Esophagus muscularis mucosa (tissue), 4 donors: ENCODE measurements at regions not wholly inside any gene's neighbourhood (a gene's known extent, or its start where the extent isn't known, plus 50 kb on each side); places are given as distances from the start of the nearest gene placed in this dataset.

ENCODE experiments used
- DNase-seq: peaks from one replicate; pipeline ENCODE4 v3.0.0-alpha.2; 2017; ENCODE audit errors: extremely low spot score
- H3K27ac ChIP-seq, 4 donors: fragments of 200-600 bp; sonication (generic); replicated peaks in 1 of 4; 1 replicate in 3 of 4; 2 replicates in 1 of 4; pipeline ENCODE4 v1.5.1; 2016 to 2019; ENCODE audit warnings: mild to moderate bottlenecking in 1 of 4
- H3K27me3 ChIP-seq, 4 donors: fragments of 200-600 bp; sonication (generic); one replicate each; pipeline versions ENCODE4 v1.5.1 to v1.6.0; 2016 to 2019
- H3K36me3 ChIP-seq, 4 donors: fragments of 200-600 bp; sonication (generic); one replicate each; pipeline ENCODE4 v1.5.1; 2016 to 2019
- H3K4me1 ChIP-seq, 4 donors: fragments of 200-600 bp; sonication (generic); one replicate each; pipeline ENCODE4 v1.5.1; 2016 to 2019
- H3K4me3 ChIP-seq, 4 donors: fragments of 200-600 bp; sonication (generic); 1 replicate in 2 of 4; 2 replicates in 2 of 4; pipeline ENCODE4 v1.5.1; 2016 to 2019; ENCODE audit warnings: mild to moderate bottlenecking in 4 of 4, moderate library complexity in 1 of 4
- H3K9me3 ChIP-seq, 4 donors: fragments of 200-600 bp; sonication (generic); 1 replicate in 3 of 4; 2 replicates in 1 of 4; pipeline ENCODE4 v1.5.1; 2016 to 2019
- EP300 ChIP-seq: sonication (generic); formaldehyde crosslinking; IDR thresholded peaks from one replicate; pipeline ENCODE4 v1.6.1; 2017; ENCODE audit warnings: antibody characterized with exemption
- POLR2A ChIP-seq: fragments of 450-650 bp; IDR thresholded peaks from one replicate; pipeline ENCODE4 v1.6.1; 2017; ENCODE audit warnings: antibody characterized with exemption, moderate library complexity, mild to moderate bottlenecking, low read depth
- POLR2AphosphoS5 ChIP-seq, 2 donors: sonication (generic); formaldehyde crosslinking; IDR thresholded peaks; one replicate each; pipeline ENCODE4 v1.6.1; 2017; ENCODE audit warnings: antibody characterized with exemption in 2 of 2
- WGBS: methylation state at CpG from one replicate; pipeline ENCODE4 v1.1.5; 2018; 5-methylcytosine and 5-hydroxymethylcytosine counted together
- intact Hi-C: fragments of 100-400 bp; cut with DNase I; formaldehyde crosslinking; loops from one replicate; pipeline ENCODE4 v1.15.1; 2023
- small RNA-seq, 3 donors: library from RNA; depleted of rRNA; stranded (forward); fragments of <200 nt; gene quantifications; one replicate each; pipeline ENCODE3, GENCODE V24; 2016
- TF ChIP-seq, protein P1 (sequence below), 3 experiments: fragments of 200-600 bp in 2 of 3; fragments of 450-650 bp in 1 of 3; sonication (generic) in 2 of 3; IDR thresholded peaks; one replicate each; pipeline ENCODE4 v1.5.1; 2017 to 2019; ENCODE audit warnings: antibody characterized with exemption in 3 of 3, mild to moderate bottlenecking in 2 of 3, moderate library complexity in 1 of 3

DNA sequence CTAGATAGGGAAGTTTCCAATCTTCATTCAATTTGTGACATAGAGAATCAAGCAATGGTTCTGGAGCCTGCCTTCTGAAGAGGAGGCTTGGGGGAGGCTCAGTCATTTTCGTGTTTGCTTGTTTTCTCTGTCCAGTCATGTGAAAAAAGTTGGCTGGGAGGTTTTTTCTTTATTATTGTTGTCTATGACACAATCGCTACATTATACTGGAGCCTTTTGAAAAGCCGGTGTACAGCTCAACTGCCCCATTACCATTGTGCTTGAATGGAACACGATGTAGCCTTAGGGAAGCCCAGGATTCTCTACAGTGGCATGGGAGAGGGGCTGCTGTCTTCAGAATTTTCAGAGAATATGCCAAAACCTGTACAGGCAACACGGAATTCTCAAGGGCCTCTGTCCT, 57.9 kb upstream of the NCAM1 start:
- Histone ChIP-seq H3K36me3 (no peaks in the 10 kb centered on the region), H3K9me3 (no peaks in the 10 kb centered on the region), H3K4me3 (no peak overlapping the region), H3K4me1 (peaks cover 0 to 16% (median 12%) of the 10 kb centered on the region in 4 donors), H3K27ac (no peak overlapping the region), H3K27me3 (no peaks in the 10 kb centered on the region)
- DNase-seq: no peak
- intact Hi-C loops: no loop called here
- 70% methylated on average over 5 of the region's 5 CpGs for WGBS
- TF ChIP-seq EP300: no peak
- no peak for TF ChIP-seq POLR2A
- TF ChIP-seq, protein P1, sequence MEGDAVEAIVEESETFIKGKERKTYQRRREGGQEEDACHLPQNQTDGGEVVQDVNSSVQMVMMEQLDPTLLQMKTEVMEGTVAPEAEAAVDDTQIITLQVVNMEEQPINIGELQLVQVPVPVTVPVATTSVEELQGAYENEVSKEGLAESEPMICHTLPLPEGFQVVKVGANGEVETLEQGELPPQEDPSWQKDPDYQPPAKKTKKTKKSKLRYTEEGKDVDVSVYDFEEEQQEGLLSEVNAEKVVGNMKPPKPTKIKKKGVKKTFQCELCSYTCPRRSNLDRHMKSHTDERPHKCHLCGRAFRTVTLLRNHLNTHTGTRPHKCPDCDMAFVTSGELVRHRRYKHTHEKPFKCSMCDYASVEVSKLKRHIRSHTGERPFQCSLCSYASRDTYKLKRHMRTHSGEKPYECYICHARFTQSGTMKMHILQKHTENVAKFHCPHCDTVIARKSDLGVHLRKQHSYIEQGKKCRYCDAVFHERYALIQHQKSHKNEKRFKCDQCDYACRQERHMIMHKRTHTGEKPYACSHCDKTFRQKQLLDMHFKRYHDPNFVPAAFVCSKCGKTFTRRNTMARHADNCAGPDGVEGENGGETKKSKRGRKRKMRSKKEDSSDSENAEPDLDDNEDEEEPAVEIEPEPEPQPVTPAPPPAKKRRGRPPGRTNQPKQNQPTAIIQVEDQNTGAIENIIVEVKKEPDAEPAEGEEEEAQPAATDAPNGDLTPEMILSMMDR (IDR thresholded peaks at IDR 0.05): no peak
- TF ChIP-seq POLR2AphosphoS5 (IDR thresholded peaks at IDR 0.05): no peak

DNA sequence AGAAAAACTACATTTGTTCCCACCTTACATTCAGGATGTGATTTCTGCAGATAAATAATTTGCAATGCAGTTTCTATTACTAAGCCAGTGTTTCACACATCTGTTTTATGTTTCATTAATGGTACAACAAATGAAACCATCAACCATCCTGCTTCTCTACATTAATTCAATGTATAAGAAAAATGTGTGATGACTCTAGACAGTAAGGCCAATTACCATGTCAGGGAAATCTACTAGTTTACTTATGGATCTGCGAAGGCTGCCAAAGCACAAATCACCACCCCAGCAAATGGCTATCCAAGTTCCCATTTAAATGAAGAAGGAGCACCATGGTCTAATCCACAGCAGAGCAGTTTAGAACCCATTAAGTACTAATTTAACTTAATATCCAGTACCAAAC, 50.1 kb upstream of the NCAM1 start:
- TF ChIP-seq EP300: no peak
- TF ChIP-seq POLR2A: no peak
- TF ChIP-seq, protein P1 (IDR thresholded peaks at IDR 0.05): no peak
- no peak for TF ChIP-seq POLR2AphosphoS5 (IDR thresholded peaks at IDR 0.05)
- Histone ChIP-seq H3K27ac (no peak overlapping the region), H3K27me3 (no peaks in the 10 kb centered on the region), H3K9me3 (no peaks in the 10 kb centered on the region), H3K4me1 (no peaks in the 10 kb centered on the region), H3K4me3 (no peak overlapping the region), H3K36me3 (no peaks in the 10 kb centered on the region)
- WGBS: 81% methylated on average over 1 of the region's 1 CpG
- intact Hi-C loops: no loop called here
- no peak for DNase-seq

Small RNA genes lying in the stretch of these regions (small RNA-seq; reads per million reads assigned to genes)
- gene RF00477 (0 reads per million in 3 donors), gene RNU6-44P (0 reads per million in 3 donors)
